Lower leg skin (tissue), 3 donors: ENCODE measurements at regions not wholly inside any gene's neighbourhood (a gene's known extent, or its start where the extent isn't known, plus 50 kb on each side); places are given as distances from the start of the nearest gene placed in this dataset.

ENCODE experiments used
- POLR2A ChIP-seq, 2 donors: fragments of 450-650 bp; IDR thresholded peaks; one replicate each; pipeline ENCODE4 v1.6.1; 2016 to 2017; ENCODE audit warnings: antibody characterized with exemption in 2 of 2, mild to moderate bottlenecking in 1 of 2, moderate library complexity in 1 of 2
- TF ChIP-seq, protein P1 (sequence below), 3 donors: fragments of 450-650 bp; IDR thresholded peaks; one replicate each; pipeline ENCODE4 v1.5.1; 2016; ENCODE audit warnings: antibody characterized with exemption in 3 of 3, mild to moderate bottlenecking in 3 of 3, moderate library complexity in 2 of 3

DNA sequence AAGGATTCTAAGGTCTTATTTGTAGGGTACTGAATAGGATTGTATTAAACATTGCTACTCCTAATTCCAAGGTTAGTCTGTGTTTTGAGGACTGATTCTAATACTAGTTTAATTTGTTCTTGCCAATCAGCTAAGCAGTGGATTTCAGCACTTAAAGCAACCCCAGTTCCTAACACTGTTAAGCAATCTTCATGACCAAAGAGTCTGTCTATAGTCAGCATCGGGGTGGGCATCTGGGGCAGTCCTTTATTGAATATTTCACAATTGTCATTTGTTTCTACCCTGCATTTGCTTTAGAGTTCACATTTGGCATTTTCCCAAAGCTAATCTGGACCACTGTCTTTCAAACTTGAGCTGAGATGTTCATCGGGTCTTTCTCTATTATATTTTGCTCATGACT, 248.0 kb upstream of the TANK start:
- TF ChIP-seq, protein P1, sequence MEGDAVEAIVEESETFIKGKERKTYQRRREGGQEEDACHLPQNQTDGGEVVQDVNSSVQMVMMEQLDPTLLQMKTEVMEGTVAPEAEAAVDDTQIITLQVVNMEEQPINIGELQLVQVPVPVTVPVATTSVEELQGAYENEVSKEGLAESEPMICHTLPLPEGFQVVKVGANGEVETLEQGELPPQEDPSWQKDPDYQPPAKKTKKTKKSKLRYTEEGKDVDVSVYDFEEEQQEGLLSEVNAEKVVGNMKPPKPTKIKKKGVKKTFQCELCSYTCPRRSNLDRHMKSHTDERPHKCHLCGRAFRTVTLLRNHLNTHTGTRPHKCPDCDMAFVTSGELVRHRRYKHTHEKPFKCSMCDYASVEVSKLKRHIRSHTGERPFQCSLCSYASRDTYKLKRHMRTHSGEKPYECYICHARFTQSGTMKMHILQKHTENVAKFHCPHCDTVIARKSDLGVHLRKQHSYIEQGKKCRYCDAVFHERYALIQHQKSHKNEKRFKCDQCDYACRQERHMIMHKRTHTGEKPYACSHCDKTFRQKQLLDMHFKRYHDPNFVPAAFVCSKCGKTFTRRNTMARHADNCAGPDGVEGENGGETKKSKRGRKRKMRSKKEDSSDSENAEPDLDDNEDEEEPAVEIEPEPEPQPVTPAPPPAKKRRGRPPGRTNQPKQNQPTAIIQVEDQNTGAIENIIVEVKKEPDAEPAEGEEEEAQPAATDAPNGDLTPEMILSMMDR (IDR thresholded peaks at IDR 0.05) = no peak
- TF ChIP-seq POLR2A (IDR thresholded peaks at IDR 0.05) = no peak
